Pancreas (tissue), 10 donors: ENCODE measurements at regions not wholly inside any gene's neighbourhood (a gene's known extent, or its start where the extent isn't known, plus 50 kb on each side); places are given as distances from the start of the nearest gene placed in this dataset.

ENCODE experiments used
- ATAC-seq, 4 donors: fragments of 200-7000 bp; cut with Tn5 transposase; one replicate each; pipeline versions ENCODE4 v1.8.0 to v1.9.1; 2020; ENCODE audit warnings: mild to moderate bottlenecking in 4 of 4, moderate library complexity in 4 of 4
- DNase-seq, 6 donors: peaks; one replicate each; pipeline ENCODE4 v3.0.0-alpha.2; 2020
- FAIRE-seq: peaks from 2 replicates; lab custom pipeline; 2012; peaks lifted over from hg19 to GRCh38; lab: Jason Lieb, UNC
- H3K27ac ChIP-seq, 4 donors: fragments of 200-600 bp; sonication (generic); 1 replicate in 3 of 4; 2 replicates in 1 of 4; pipeline versions ENCODE4 v1.5.0 to v1.8.0; 2020
- H3K27me3 ChIP-seq, 4 donors: fragments of 200-600 bp; one replicate each; pipeline ENCODE4 v1.8.0; 2021
- H3K36me3 ChIP-seq, 3 donors: fragments of 200-600 bp; sonication (generic) in 1 of 3; one replicate each; pipeline versions ENCODE4 v1.5.0 to v1.8.0; 2020 to 2021
- H3K4me1 ChIP-seq, 3 donors: fragments of 200-600 bp; one replicate each; pipeline ENCODE4 v1.8.0; 2021
- H3K4me3 ChIP-seq, 4 donors: fragments of 200-600 bp; sonication (generic) in 2 of 4; one replicate each; pipeline versions ENCODE4 v1.5.0 to v1.8.0; 2020 to 2021
- H3K9me3 ChIP-seq, 4 donors: fragments of 200-600 bp; one replicate each; pipeline ENCODE4 v1.8.0; 2021
- CTCF ChIP-seq, 4 donors: fragments of 200-600 bp; sonication (generic) in 3 of 4; IDR thresholded peaks; one replicate each; pipeline versions ENCODE4 v1.5.0 to v1.8.0; 2021; ENCODE audit warnings: antibody characterized with exemption in 4 of 4
- WGBS, 2 donors: extraction: QIAGEN DNeasy Blood & Tissue Kit; methylation state at CpG; one replicate each; pipeline ENCODE4 v1.1.7; 2013; 5-methylcytosine and 5-hydroxymethylcytosine counted together
- intact Hi-C, 3 donors: fragments of 100-400 bp; cut with DNase I; formaldehyde crosslinking; loops; one replicate each; pipeline versions ENCODE4 v1.11.1 to v1.14.2; 2022
- donor health status: healthy with polysubstance abuse.
- donor health status: DM: no; HTN: no; CAD: no; lungs with moderate emphysema.
- donor health status: DM: no; HTN: no; CAD: no.
- donor health status: control.
- donor health status: control.
- donor health status: Bipolar disorder and iron deficiency.
- donor health status: DM: yes; HTN: yes; CAD: no.
- donor health status: DM: no; HTN: no; CAD: no.
- donor health status: DM: no; HTN: no; CAD: no.
- donor health status: DM: yes; HTN: yes; CAD: no.

GRCh38 chr3:10632741-10633140 lies 127.4 kb upstream of the ATP2B2 start:
- Histone ChIP-seq H3K27ac (no peak overlapping the region), H3K27me3 (peaks cover 0 to 3% (median 0%) of the 10 kb centered on the region in 4 donors), H3K4me1 (no peaks in the 10 kb centered on the region), H3K36me3 (no peaks in the 10 kb centered on the region), H3K4me3 (no peak overlapping the region), H3K9me3 (no peaks in the 10 kb centered on the region)
- no peak for ATAC-seq
- DNase-seq = no peak
- 69 to 73% methylated on average over 3 of the region's 3 CpGs for WGBS, 2 donors
- no peak for TF ChIP-seq CTCF (IDR thresholded peaks at IDR 0.05)
- intact Hi-C loops = no loop called here
- no peak for FAIRE-seq

- no peaks in the 10 kb centered on the region for H3K36me3 ChIP-seq
- ATAC-seq = no peak
- 70 to 76% methylated on average over 7 of the region's 7 CpGs for WGBS, 2 donors
- no peaks in the 10 kb centered on the region for H3K4me1 ChIP-seq
- intact Hi-C loops = no loop called here
- no peak overlapping the region for H3K27ac ChIP-seq
- no peak for DNase-seq
- FAIRE-seq = no peak
- H3K4me3 ChIP-seq = no peak overlapping the region
- no peaks in the 10 kb centered on the region for H3K9me3 ChIP-seq
- no peak for TF ChIP-seq CTCF (IDR thresholded peaks at IDR 0.05)
- peaks cover 0 to 3% (median 0%) of the 10 kb centered on the region in 4 donors for H3K27me3 ChIP-seq
These were observed 130.2 kb upstream of the ATP2B2 start for GRCh38 chr3:10635446-10636076.

GRCh38 chr3:10637342-10637741 lies 132.0 kb upstream of the ATP2B2 start:
- no peak for ATAC-seq
- Histone ChIP-seq H3K4me1 (no peaks in the 10 kb centered on the region), H3K4me3 (no peak overlapping the region), H3K27ac (no peak overlapping the region), H3K36me3 (no peaks in the 10 kb centered on the region), H3K9me3 (no peaks in the 10 kb centered on the region), H3K27me3 (peaks cover 0 to 3% (median 0%) of the 10 kb centered on the region in 4 donors)
- FAIRE-seq = no peak
- no peak for TF ChIP-seq CTCF (IDR thresholded peaks at IDR 0.05)
- intact Hi-C loops = no loop called here
- no peak for DNase-seq

GRCh38 chr3:10638466-10638865 lies 133.1 kb upstream of the ATP2B2 start:
- TF ChIP-seq CTCF (IDR thresholded peaks at IDR 0.05) = no peak
- H3K36me3 ChIP-seq = no peaks in the 10 kb centered on the region
- H3K27me3 ChIP-seq = peaks cover 0 to 3% (median 0%) of the 10 kb centered on the region in 4 donors
- ATAC-seq (no peak), FAIRE-seq (no peak), DNase-seq (no peak)
- intact Hi-C loops = no loop called here
- no peaks in the 10 kb centered on the region for H3K4me1 ChIP-seq
- no peaks in the 10 kb centered on the region for H3K9me3 ChIP-seq
- no peak overlapping the region for H3K4me3 ChIP-seq
- no peak overlapping the region for H3K27ac ChIP-seq

- no peaks in the 10 kb centered on the region for H3K36me3 ChIP-seq
- FAIRE-seq (no peak), ATAC-seq (no peak), DNase-seq (no peak)
- intact Hi-C loops = no loop called here
- H3K9me3 ChIP-seq = no peaks in the 10 kb centered on the region
- 83 to 100% methylated on average over 2 of the region's 2 CpGs for WGBS, 2 donors
- H3K27me3 ChIP-seq = no peaks in the 10 kb centered on the region
- H3K27ac ChIP-seq = no peak overlapping the region
- no peaks in the 10 kb centered on the region for H3K4me1 ChIP-seq
- no peak for TF ChIP-seq CTCF (IDR thresholded peaks at IDR 0.05)
- H3K4me3 ChIP-seq = no peak overlapping the region
These were observed 136.4 kb upstream of the ATP2B2 start for GRCh38 chr3:10641760-10642159.
